HG02943 (cell line): ENCODE measurements at regions not wholly inside any gene's neighbourhood (a gene's known extent, or its start where the extent isn't known, plus 50 kb on each side); places are given as distances from the start of the nearest gene placed in this dataset.
"Not testable (repeated sequence)": the region's sequence is repeated elsewhere in the genome, so short reads cannot be mapped to it uniquely, and the experiment has no call there.

Experiments
- ATAC-seq: cut with Tn5 transposase; IDR thresholded peaks from one replicate; pipeline ENCODE4 v1.9.1; 2021; ENCODE audit warnings: mild to moderate bottlenecking, low read depth, moderate library complexity; ENCODE audit not compliant: unreplicated experiment

DNA sequence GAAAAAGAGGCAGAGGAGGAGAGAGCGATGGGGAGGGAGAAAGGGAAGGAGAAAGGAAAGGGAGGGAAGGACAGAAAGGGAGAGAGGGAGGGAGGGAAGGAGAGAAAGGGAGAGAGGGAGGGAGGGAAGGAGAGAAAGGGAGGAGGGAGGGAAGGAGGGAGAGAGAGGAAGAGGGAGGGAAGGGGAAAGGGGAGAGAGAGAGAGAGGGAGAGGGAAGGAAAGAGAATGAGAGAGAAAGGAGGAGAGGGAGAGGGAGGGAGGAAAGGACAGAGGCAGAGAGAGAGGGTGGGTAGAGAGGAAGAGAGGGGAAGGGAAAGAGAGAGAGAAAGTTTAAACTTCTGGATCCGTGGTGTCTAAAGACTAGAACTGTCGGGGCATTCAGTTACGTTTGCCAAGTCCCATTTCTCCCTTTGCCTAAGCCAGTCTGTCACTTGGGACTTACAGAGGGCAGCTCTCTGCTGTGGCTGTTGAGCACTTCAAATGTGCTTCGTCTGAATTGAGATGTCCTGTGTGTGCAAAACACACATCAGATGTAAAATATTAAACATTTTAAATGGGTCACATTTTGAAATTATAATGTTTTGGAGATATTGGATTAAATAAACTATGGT lies 62.6 kb downstream of the PLXNA1 start:
- no peak for ATAC-seq

GRCh38 chr3:127046690-127047089 lies 63.8 kb downstream of the PLXNA1 start:
- not testable (repeated sequence) for ATAC-seq

DNA sequence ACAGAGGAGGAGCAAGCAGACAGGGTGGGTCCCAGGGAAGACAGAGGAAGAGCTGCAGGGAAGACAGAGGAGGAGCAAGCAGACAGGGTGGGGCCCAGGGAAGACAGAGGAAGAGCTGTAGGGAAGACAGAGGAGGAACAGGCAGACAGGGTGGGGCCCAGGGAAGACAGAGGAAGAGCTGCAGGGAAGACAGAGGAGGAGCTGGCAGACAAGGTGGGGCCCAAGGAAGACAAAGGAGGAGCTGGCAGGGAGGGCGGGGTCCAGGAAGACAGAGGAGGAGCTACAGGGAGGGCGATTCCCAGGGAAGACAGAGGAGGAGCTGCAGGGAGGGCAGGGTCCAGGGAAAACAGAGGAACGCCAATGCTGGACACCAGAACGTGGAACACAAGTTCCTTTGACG lies 66.5 kb downstream of the PLXNA1 start:
- ATAC-seq = no peak

- no peak for ATAC-seq
These were observed 67.8 kb downstream of the PLXNA1 start for GRCh38 chr3:127050733-127051132.

GRCh38 chr3:127052121-127052561 lies 69.2 kb downstream of the PLXNA1 start:
- ATAC-seq = no peak

DNA sequence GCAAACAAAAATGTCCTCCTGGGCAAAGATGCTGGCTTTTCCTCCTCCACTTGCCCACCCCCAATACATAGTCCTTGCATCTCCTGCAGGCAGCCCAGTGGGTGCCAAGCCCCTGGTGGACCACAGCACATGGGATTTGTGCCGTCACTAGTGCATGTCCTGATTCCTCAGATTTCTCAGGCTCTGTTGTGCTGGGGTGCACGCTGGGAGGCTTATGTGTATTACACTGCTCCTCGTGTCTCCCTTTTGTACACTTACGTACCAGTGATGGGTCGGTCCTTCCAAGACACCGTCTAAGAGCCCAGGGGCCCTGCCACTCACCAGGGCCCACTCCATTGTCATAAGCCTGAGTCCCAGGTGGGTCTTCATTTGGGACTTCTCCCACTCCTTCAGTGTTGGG lies 70.1 kb downstream of the PLXNA1 start:
- ATAC-seq = no peak

DNA sequence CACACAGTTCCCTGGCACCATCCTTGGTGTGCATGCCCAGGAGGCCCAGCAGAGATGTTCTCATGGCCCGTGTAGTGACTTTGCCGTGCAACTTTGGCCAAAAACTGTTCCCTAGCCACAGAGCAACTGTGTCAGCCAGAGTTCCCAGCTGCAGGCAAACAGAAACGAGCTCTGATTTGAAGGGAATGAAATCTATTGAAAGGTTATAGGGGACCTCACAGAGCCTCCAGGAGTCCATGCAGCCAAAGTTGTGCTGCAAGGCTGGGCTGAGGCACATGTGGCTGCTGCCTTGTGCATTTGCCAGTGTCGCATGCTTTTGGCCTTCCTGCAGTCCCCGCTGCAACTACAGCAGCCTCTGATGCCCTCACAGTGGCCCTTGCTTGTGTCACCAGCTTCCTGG lies 70.5 kb downstream of the PLXNA1 start:
- ATAC-seq = no peak

GRCh38 chr3:127053979-127054378 lies 71.1 kb downstream of the PLXNA1 start:
- ATAC-seq = no peak

DNA sequence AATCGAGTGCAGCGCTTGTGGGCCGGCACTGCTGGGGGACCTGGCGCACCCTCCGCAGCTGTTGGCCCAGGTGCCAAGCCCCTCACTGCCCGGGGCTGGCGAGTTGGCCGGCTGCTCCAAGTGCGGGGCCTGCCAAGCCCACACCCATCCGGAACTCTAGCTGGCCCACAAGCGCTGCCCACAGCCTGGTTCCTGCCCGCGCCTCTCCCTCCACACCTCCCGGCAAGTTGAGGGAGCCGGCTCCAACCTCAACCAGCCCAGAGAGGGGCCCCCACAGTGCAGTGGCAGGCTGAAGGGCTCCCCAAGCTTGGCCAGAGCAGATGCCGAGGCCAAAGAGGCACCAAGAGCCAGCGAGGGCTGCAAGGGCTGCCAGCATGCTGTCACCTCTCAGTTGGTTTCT lies 73.4 kb downstream of the PLXNA1 start:
- no peak for ATAC-seq

- ATAC-seq = no peak
These were observed 74.1 kb downstream of the PLXNA1 start for GRCh38 chr3:127056976-127057375.

- ATAC-seq = no peak
These were observed 76.2 kb downstream of the PLXNA1 start for GRCh38 chr3:127059072-127059471.

DNA sequence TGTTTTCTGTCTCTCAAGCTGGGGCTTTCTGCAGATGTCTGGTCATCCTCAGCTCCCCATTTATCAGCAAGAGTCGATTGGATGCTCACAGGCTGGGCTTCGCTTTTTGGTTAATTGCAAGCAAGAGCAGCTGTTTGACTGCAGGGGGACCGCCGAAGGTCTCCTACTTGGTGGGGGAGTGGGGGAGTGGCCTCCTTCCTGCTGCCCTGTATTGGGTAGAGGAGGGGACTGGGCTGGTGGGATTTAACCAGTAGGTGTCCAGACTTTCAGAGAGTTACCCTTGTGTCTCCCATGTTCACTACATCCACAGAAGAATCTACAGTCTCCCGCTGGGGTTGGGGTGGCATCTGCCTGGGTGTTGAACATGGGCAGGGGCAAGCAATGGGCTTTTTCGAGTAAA lies 78.7 kb downstream of the PLXNA1 start:
- no peak for ATAC-seq

GRCh38 chr3:127062926-127063325 lies 80.0 kb downstream of the PLXNA1 start:
- no peak for ATAC-seq

- ATAC-seq = no peak
These were observed 81.0 kb downstream of the PLXNA1 start for GRCh38 chr3:127063916-127064315.

- ATAC-seq = no peak
These were observed 81.6 kb downstream of the PLXNA1 start for GRCh38 chr3:127064391-127065137.

- ATAC-seq = no peak
These were observed 82.2 kb downstream of the PLXNA1 start for GRCh38 chr3:127065138-127065427.

DNA sequence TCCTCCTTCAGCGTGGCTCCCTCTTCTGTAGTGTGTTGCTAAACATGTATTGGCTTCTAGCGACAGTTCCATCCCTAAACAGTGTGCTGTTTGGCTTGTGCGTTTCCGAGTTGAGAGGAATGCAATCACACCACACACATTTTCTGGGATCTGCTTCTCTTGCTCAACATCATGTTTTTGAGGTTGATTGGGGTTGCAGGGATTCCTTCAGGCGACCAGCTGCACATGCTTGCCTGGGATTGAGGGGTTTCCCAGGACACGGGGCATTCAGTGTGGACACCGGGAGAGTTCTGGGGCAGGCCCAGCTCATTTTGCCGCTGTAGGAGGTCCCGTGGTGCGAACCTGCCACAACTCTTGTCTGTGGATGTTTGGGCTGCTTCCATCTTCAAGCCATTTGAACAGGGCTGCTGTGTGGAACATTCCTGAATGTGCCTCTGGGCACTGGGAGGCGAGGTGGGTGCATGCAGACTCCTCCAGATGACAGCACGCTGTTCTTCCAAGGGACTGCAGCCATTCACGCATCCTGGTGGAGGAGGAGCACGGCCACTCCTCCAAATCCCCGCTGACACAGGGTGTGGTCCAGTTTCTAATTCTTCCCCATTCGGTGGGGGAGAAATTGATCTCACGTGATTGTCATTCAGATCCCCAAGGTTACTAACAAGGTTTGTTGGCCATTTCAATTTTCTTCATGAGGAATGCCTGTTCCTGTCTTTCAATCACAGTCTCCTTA lies 82.8 kb downstream of the PLXNA1 start:
- no peak for ATAC-seq

- ATAC-seq = no peak
These were observed 83.7 kb downstream of the PLXNA1 start for GRCh38 chr3:127066635-127067034.

- ATAC-seq = no peak
These were observed 84.4 kb downstream of the PLXNA1 start for GRCh38 chr3:127067116-127067910.

GRCh38 chr3:127068111-127068810 lies 85.3 kb downstream of the PLXNA1 start:
- no peak for ATAC-seq
